CD4-positive, alpha-beta T cell (primary cell): ENCODE measurements at regions not wholly inside any gene's neighbourhood (a gene's known extent, or its start where the extent isn't known, plus 50 kb on each side); places are given as distances from the start of the nearest gene placed in this dataset.

Experiments
- ATAC-seq: fragments of 200-7000 bp; cut with Tn5 transposase; one replicate; pipeline ENCODE4 v1.10.0; 2022; ENCODE audit warnings: mild to moderate bottlenecking; ENCODE audit not compliant: poor library complexity
- CTCF ChIA-PET: fragments of 350-600 bp; sonication (Branson Sonifier 250); formaldehyde crosslinking; loops from one replicate; lab custom pipeline; 2021; ENCODE audit warnings: antibody characterized with exemption, inconsistent platforms; lab: Charles Lee
- POLR2A ChIA-PET: fragments of 350-600 bp; sonication (Branson Sonifier 250); formaldehyde crosslinking; loops from one replicate; lab custom pipeline; 2021; ENCODE audit warnings: antibody characterized with exemption, inconsistent platforms; lab: Charles Lee
- DNase-seq, 14 experiments: peaks; one replicate each; pipeline ENCODE4 v3.0.0-alpha.2; 2013 to 2020; ENCODE audit warnings: mixed read lengths in 2 of 14
- H3K27ac ChIP-seq, 2 donors: one replicate each; pipeline versions ENCODE4 v1.5.1 to v1.7.0; 2013; ENCODE audit warnings: low read length in 2 of 2, low read depth in 1 of 2, mild to moderate bottlenecking in 1 of 2
- H3K27me3 ChIP-seq, 2 experiments: 1 replicate in 1 of 2; 2 replicates in 1 of 2; pipeline versions ENCODE4 v1.6.1 to v1.7.0; 2013; ENCODE audit warnings: low read length in 2 of 2, control low read depth in 1 of 2, mild to moderate bottlenecking in 1 of 2, moderate library complexity in 1 of 2; ENCODE audit not compliant: insufficient read depth in 2 of 2, control insufficient read depth in 1 of 2
- H3K36me3 ChIP-seq: one replicate; pipeline ENCODE4 v1.6.1; 2013; ENCODE audit warnings: low read length, control low read depth; ENCODE audit not compliant: insufficient read depth
- H3K4me1 ChIP-seq: one replicate; pipeline ENCODE4 v1.6.1; 2013; ENCODE audit warnings: low read length, control low read depth; ENCODE audit not compliant: insufficient read depth
- H3K4me3 ChIP-seq: one replicate; pipeline ENCODE4 v1.5.1; 2013; ENCODE audit warnings: mild to moderate bottlenecking, low read length, moderate library complexity
- H3K9me3 ChIP-seq, 2 experiments: 1 replicate in 1 of 2; 2 replicates in 1 of 2; pipeline versions ENCODE4 v1.6.1 to v1.7.0; 2013; ENCODE audit warnings: low read length in 2 of 2, mild to moderate bottlenecking in 2 of 2, control low read depth in 1 of 2, moderate library complexity in 1 of 2; ENCODE audit not compliant: control insufficient read depth in 1 of 2, insufficient read depth in 1 of 2
- H3K27ac Mint-ChIP-seq: one replicate; pipeline ENCODE4 v1.8.0; 2020; ENCODE audit warnings: mixed read lengths
- H3K27me3 Mint-ChIP-seq: one replicate; pipeline ENCODE4 v1.8.0; 2021; ENCODE audit warnings: mixed read lengths
- H3K36me3 Mint-ChIP-seq: one replicate; pipeline ENCODE4 v1.8.0; 2021; ENCODE audit warnings: low read depth, mixed read lengths
- H3K4me1 Mint-ChIP-seq: one replicate; pipeline ENCODE4 v1.8.0; 2021; ENCODE audit warnings: low read depth, mixed read lengths
- H3K4me3 Mint-ChIP-seq: one replicate; pipeline ENCODE4 v1.8.0; 2020; ENCODE audit warnings: mild to moderate bottlenecking, mixed read lengths
- H3K9me3 Mint-ChIP-seq: one replicate; pipeline ENCODE4 v1.8.0; 2020; ENCODE audit warnings: mixed read lengths
- intact Hi-C, 2 experiments: fragments of 100-400 bp; cut with DNase I in 1 of 2; cut with micrococcal nuclease in 1 of 2; formaldehyde crosslinking; loops; one replicate each; pipeline versions ENCODE4 v1.15.1 to v1.9.0; 2023 to 2025; cut with DNase I, micrococcal nuclease
- TF ChIP-seq, protein P1 (sequence below): fragments of 200-600 bp; IDR thresholded peaks from one replicate; pipeline ENCODE4 v1.8.0; 2022; ENCODE audit warnings: antibody characterized with exemption, mild to moderate bottlenecking

GRCh38 chr12:41967668-41968500 is 176.8 kb downstream of the GXYLT1 start:
- no peaks in the 10 kb centered on the region for H3K36me3 Mint-ChIP-seq
- no peak overlapping the region for H3K27ac Mint-ChIP-seq
- Histone ChIP-seq H3K27me3 (no peaks in the 10 kb centered on the region), H3K9me3 (no peaks in the 10 kb centered on the region), H3K27ac (no peak overlapping the region), H3K4me3 (no peak overlapping the region), H3K4me1 (no peaks in the 10 kb centered on the region), H3K36me3 (no peaks in the 10 kb centered on the region)
- H3K4me1 Mint-ChIP-seq = no peaks in the 10 kb centered on the region
- intact Hi-C loops = no loop called here
- TF ChIP-seq, protein P1, sequence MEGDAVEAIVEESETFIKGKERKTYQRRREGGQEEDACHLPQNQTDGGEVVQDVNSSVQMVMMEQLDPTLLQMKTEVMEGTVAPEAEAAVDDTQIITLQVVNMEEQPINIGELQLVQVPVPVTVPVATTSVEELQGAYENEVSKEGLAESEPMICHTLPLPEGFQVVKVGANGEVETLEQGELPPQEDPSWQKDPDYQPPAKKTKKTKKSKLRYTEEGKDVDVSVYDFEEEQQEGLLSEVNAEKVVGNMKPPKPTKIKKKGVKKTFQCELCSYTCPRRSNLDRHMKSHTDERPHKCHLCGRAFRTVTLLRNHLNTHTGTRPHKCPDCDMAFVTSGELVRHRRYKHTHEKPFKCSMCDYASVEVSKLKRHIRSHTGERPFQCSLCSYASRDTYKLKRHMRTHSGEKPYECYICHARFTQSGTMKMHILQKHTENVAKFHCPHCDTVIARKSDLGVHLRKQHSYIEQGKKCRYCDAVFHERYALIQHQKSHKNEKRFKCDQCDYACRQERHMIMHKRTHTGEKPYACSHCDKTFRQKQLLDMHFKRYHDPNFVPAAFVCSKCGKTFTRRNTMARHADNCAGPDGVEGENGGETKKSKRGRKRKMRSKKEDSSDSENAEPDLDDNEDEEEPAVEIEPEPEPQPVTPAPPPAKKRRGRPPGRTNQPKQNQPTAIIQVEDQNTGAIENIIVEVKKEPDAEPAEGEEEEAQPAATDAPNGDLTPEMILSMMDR = no peak
- H3K4me3 Mint-ChIP-seq = no peak overlapping the region
- no peak for DNase-seq
- ATAC-seq = no peak
- H3K27me3 Mint-ChIP-seq = no peaks in the 10 kb centered on the region
- ChIA-PET POLR2A (no interaction called here), CTCF (interaction anchor here (1.1 kb wide), 2 partner anchors 13 to 56 kb away, joined by 3 read pairs; no protein-coding TSS in a partner anchor)
- H3K9me3 Mint-ChIP-seq = peaks cover 1% of the 10 kb centered on the region

GRCh38 chr12:41966916-41967315 is 177.8 kb downstream of the GXYLT1 start:
- Histone ChIP-seq H3K4me1 (no peaks in the 10 kb centered on the region), H3K9me3 (peaks cover 0 to 3% of the 10 kb centered on the region in 2 experiments), H3K27me3 (no peaks in the 10 kb centered on the region), H3K36me3 (no peaks in the 10 kb centered on the region), H3K4me3 (no peak overlapping the region), H3K27ac (no peak overlapping the region)
- intact Hi-C loops = no loop called here
- H3K4me3 Mint-ChIP-seq = no peak overlapping the region
- H3K4me1 Mint-ChIP-seq = no peaks in the 10 kb centered on the region
- CTCF ChIA-PET = no interaction called here
- no peaks in the 10 kb centered on the region for H3K27me3 Mint-ChIP-seq
- DNase-seq (no peak), ATAC-seq (no peak)
- no peaks in the 10 kb centered on the region for H3K9me3 Mint-ChIP-seq
- no peak overlapping the region for H3K27ac Mint-ChIP-seq
- H3K36me3 Mint-ChIP-seq = no peaks in the 10 kb centered on the region
- POLR2A ChIA-PET = no interaction called here
- TF ChIP-seq, protein P1 = no peak

GRCh38 chr12:41966001-41966400 is 178.7 kb downstream of the GXYLT1 start:
- ChIA-PET POLR2A (no interaction called here), CTCF (no interaction called here)
- Mint-ChIP-seq H3K4me3 (no peak overlapping the region), H3K36me3 (no peaks in the 10 kb centered on the region), H3K9me3 (no peaks in the 10 kb centered on the region), H3K27me3 (no peaks in the 10 kb centered on the region), H3K27ac (no peak overlapping the region), H3K4me1 (no peaks in the 10 kb centered on the region)
- Histone ChIP-seq H3K4me1 (no peaks in the 10 kb centered on the region), H3K27me3 (no peaks in the 10 kb centered on the region), H3K27ac (no peak overlapping the region), H3K4me3 (no peak overlapping the region), H3K36me3 (no peaks in the 10 kb centered on the region), H3K9me3 (peaks cover 0 to 3% of the 10 kb centered on the region in 2 experiments)
- TF ChIP-seq, protein P1 = no peak
- no peak for DNase-seq
- intact Hi-C loops = no loop called here
- no peak for ATAC-seq
